B cell (primary cell): ENCODE measurements at regions not wholly inside any gene's neighbourhood (a gene's known extent, or its start where the extent isn't known, plus 50 kb on each side); places are given as distances from the start of the nearest gene placed in this dataset.

ENCODE experiments used
- ATAC-seq: fragments of 200-7000 bp; cut with Tn5 transposase; one replicate; pipeline ENCODE4 v1.10.0; 2021; ENCODE audit warnings: low read depth, mild to moderate bottlenecking, moderate number of reproducible peaks, moderate library complexity
- CTCF ChIA-PET: fragments of 350-600 bp; sonication (Branson Sonifier 250); formaldehyde crosslinking; loops from one replicate; lab custom pipeline; 2021; ENCODE audit warnings: antibody characterized with exemption, inconsistent platforms; lab: Charles Lee
- POLR2A ChIA-PET: fragments of 350-600 bp; sonication (Branson Sonifier 250); formaldehyde crosslinking; loops from one replicate; lab custom pipeline; 2021; ENCODE audit warnings: antibody characterized with exemption; lab: Charles Lee
- DNase-seq: peaks from one replicate; pipeline ENCODE4 v3.0.0; 2013
- H2AFZ ChIP-seq: 2 replicates; pipeline ENCODE4 v1.6.1; 2012; ENCODE audit warnings: mild to moderate bottlenecking, low read depth, low read length; ENCODE audit not compliant: insufficient read depth, poor library complexity, severe bottlenecking
- H3K27ac ChIP-seq, 2 donors: 1 replicate in 1 of 2; 2 replicates in 1 of 2; pipeline ENCODE4 v1.5.1; 2012 to 2013; ENCODE audit warnings: low read length in 2 of 2, mild to moderate bottlenecking in 2 of 2, moderate library complexity in 1 of 2
- H3K27me3 ChIP-seq, 4 experiments: fragments of 200-600 bp in 1 of 4; sonication (generic) in 1 of 4; replicated peaks in 1 of 4; 1 replicate in 2 of 4; 2 replicates in 2 of 4; pipeline versions ENCODE4 v1.6.1 to v1.7.0; 2013 to 2016; ENCODE audit warnings: low read length in 3 of 4, mild to moderate bottlenecking in 2 of 4, mixed read lengths in 1 of 4, moderate library complexity in 1 of 4; ENCODE audit not compliant: insufficient read depth in 4 of 4, control insufficient read depth in 3 of 4; ENCODE audit errors: control extremely low read depth in 1 of 4
- H3K36me3 ChIP-seq, 2 experiments: replicated peaks in 1 of 2; 1 replicate in 1 of 2; 2 replicates in 1 of 2; pipeline versions ENCODE4 v1.6.1 to v1.7.1; 2013; ENCODE audit warnings: low read length in 1 of 2; ENCODE audit not compliant: insufficient read depth in 2 of 2, control insufficient read depth in 1 of 2; ENCODE audit errors: control extremely low read depth in 1 of 2, extremely low read depth in 1 of 2
- H3K4me1 ChIP-seq, 2 donors: fragments of 200-600 bp in 1 of 2; sonication (generic) in 1 of 2; 1 replicate in 1 of 2; 2 replicates in 1 of 2; pipeline versions ENCODE4 v1.5.1 to v1.6.1; 2013 to 2017; ENCODE audit warnings: low read length in 2 of 2; ENCODE audit not compliant: control insufficient read depth in 2 of 2, insufficient read depth in 2 of 2
- H3K4me2 ChIP-seq: replicated peaks from 2 replicates; pipeline ENCODE3; 2012; ENCODE audit warnings: mild to moderate bottlenecking, low read depth, low read length; ENCODE audit not compliant: poor library complexity, severe bottlenecking
- H3K4me3 ChIP-seq, 5 experiments: fragments of 200-600 bp in 1 of 5; sonication (generic) in 1 of 5; 1 replicate in 3 of 5; 2 replicates in 2 of 5; pipeline versions ENCODE4 v1.5.1 to v1.7.0; 2011 to 2016; ENCODE audit warnings: low read length in 4 of 5, mild to moderate bottlenecking in 4 of 5, low read depth in 2 of 5, control low read depth in 1 of 5, moderate library complexity in 1 of 5; ENCODE audit not compliant: insufficient read depth in 1 of 5; ENCODE audit errors: control extremely low read depth in 1 of 5, extremely low read depth in 1 of 5
- H3K79me2 ChIP-seq: fragments of 200-600 bp; sonication (generic); one replicate; pipeline ENCODE4 v1.6.0; 2016; ENCODE audit warnings: low read length; ENCODE audit not compliant: control insufficient read depth, insufficient read depth
- H3K9ac ChIP-seq: fragments of 200-600 bp; sonication (generic); 2 replicates; pipeline ENCODE4 v1.6.1; 2017; ENCODE audit warnings: mild to moderate bottlenecking, low read length, moderate library complexity
- H3K9me3 ChIP-seq, 3 donors: one replicate each; pipeline versions ENCODE4 v1.6.1 to v1.7.1; 2013; ENCODE audit warnings: low read length in 2 of 3; ENCODE audit not compliant: control insufficient read depth in 2 of 3, insufficient read depth in 1 of 3; ENCODE audit errors: control extremely low read depth in 1 of 3
- H4K20me1 ChIP-seq: 2 replicates; pipeline ENCODE4 v1.6.0; 2012; ENCODE audit warnings: mild to moderate bottlenecking, low read length; ENCODE audit not compliant: insufficient read depth, control insufficient read depth, poor library complexity, severe bottlenecking
- H3K27ac Mint-ChIP-seq: one replicate; pipeline ENCODE4 v1.8.0; 2021; ENCODE audit warnings: mixed read lengths
- H3K27me3 Mint-ChIP-seq: one replicate; pipeline ENCODE4 v1.8.0; 2021; ENCODE audit warnings: mixed read lengths
- H3K4me1 Mint-ChIP-seq: one replicate; pipeline ENCODE4 v1.8.0; 2021; ENCODE audit warnings: mixed read lengths
- H3K4me3 Mint-ChIP-seq: one replicate; pipeline ENCODE4 v1.8.0; 2021; ENCODE audit warnings: mixed read lengths
- H3K9me3 Mint-ChIP-seq: one replicate; pipeline ENCODE4 v1.8.0; 2022; ENCODE audit warnings: mixed read lengths; ENCODE audit not compliant: insufficient read depth
- EZH2 ChIP-seq: IDR thresholded peaks from 2 replicates; pipeline ENCODE4 v1.6.1; 2012; ENCODE audit warnings: borderline replicate concordance, low read depth, mild to moderate bottlenecking, moderate library complexity, low read length; ENCODE audit not compliant: insufficient read depth, poor library complexity, severe bottlenecking
- WGBS: methylation state at CpG from one replicate; pipeline ENCODE4 v1.1.5; 2013; ENCODE audit warnings: missing lambda C conversion rate; ENCODE audit not compliant: insufficient coverage; 5-methylcytosine and 5-hydroxymethylcytosine counted together
- intact Hi-C: fragments of 100-400 bp; cut with micrococcal nuclease; formaldehyde crosslinking; loops from one replicate; pipeline ENCODE4 v1.10.0; 2022
- TF ChIP-seq, protein P1 (sequence below): fragments of 200-600 bp; IDR thresholded peaks from one replicate; pipeline ENCODE4 v1.8.0; 2022; ENCODE audit warnings: antibody characterized with exemption, mild to moderate bottlenecking

DNA sequence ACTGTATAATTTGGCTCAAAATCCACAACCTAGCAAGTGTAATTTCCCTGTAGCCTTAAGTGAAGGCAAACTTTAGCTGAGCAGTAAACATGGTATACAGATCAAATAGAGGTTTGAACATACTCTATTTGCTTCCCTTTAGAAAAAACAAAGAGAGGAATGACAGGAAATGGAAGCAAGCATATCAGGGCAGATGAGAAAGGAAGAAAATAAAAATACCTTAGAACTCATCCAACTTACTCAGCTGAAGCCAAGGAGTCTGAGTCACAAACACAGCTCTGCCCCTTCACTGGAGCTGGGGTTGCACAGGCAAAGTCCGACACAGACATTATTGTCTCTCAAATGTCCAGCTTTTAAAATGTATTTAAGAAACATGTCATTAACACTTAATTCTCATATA is 379.9 kb upstream of the IRAK1BP1 start:
- Mint-ChIP-seq H3K4me1 (no peaks in the 10 kb centered on the region), H3K9me3 (peaks cover 2% of the 10 kb centered on the region), H3K27ac (no peak overlapping the region), H3K4me3 (no peak overlapping the region), H3K27me3 (no peaks in the 10 kb centered on the region)
- H3K79me2 ChIP-seq, result no peaks in the 10 kb centered on the region
- H4K20me1 ChIP-seq, result no peaks in the 10 kb centered on the region
- ATAC-seq, result no peak
- ChIA-PET CTCF (no interaction called here), POLR2A (no interaction called here)
- H3K36me3 ChIP-seq, result no peaks in the 10 kb centered on the region
- no peak overlapping the region for H3K27ac ChIP-seq
- TF ChIP-seq EZH2, result no peak
- TF ChIP-seq, protein P1, sequence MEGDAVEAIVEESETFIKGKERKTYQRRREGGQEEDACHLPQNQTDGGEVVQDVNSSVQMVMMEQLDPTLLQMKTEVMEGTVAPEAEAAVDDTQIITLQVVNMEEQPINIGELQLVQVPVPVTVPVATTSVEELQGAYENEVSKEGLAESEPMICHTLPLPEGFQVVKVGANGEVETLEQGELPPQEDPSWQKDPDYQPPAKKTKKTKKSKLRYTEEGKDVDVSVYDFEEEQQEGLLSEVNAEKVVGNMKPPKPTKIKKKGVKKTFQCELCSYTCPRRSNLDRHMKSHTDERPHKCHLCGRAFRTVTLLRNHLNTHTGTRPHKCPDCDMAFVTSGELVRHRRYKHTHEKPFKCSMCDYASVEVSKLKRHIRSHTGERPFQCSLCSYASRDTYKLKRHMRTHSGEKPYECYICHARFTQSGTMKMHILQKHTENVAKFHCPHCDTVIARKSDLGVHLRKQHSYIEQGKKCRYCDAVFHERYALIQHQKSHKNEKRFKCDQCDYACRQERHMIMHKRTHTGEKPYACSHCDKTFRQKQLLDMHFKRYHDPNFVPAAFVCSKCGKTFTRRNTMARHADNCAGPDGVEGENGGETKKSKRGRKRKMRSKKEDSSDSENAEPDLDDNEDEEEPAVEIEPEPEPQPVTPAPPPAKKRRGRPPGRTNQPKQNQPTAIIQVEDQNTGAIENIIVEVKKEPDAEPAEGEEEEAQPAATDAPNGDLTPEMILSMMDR, result no peak
- no peak overlapping the region for H3K4me2 ChIP-seq
- no peak overlapping the region for H3K9ac ChIP-seq
- WGBS, result no CpG with 5 or more reads among the region's 1 CpG
- H3K4me3 ChIP-seq, result no peak overlapping the region
- H2AFZ ChIP-seq, result no peak overlapping the region
- no peak for DNase-seq
- no peaks in the 10 kb centered on the region for H3K9me3 ChIP-seq
- H3K27me3 ChIP-seq, result no peaks in the 10 kb centered on the region
- no peaks in the 10 kb centered on the region for H3K4me1 ChIP-seq
- intact Hi-C loops, result no loop called here

DNA sequence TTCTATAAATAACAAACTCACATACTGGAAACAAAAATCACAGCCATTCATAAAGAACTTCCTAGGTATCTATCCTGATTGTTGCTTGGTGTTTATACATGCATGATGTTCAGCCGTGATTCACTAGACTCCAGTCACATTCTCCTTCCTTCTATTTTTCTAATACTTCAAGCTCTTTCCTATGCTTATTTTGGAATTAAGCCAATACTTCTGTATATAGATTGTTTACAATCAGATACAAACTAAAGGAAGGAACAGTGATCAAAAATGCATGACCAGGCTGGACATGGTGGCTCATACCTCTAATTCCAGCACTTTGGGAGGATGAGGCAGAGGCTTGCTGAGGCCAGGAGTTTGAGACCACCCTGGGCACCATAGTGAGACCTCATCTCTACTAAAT is 377.5 kb upstream of the IRAK1BP1 start:
- Mint-ChIP-seq H3K4me3 (no peak overlapping the region), H3K9me3 (peaks cover 2% of the 10 kb centered on the region), H3K27ac (no peak overlapping the region), H3K27me3 (no peaks in the 10 kb centered on the region), H3K4me1 (no peaks in the 10 kb centered on the region)
- H3K79me2 ChIP-seq, result no peaks in the 10 kb centered on the region
- DNase-seq (no peak), ATAC-seq (no peak)
- H3K4me3 ChIP-seq, result no peak overlapping the region
- no peak overlapping the region for H3K27ac ChIP-seq
- no peaks in the 10 kb centered on the region for H3K36me3 ChIP-seq
- intact Hi-C loops, result no loop called here
- no peak overlapping the region for H2AFZ ChIP-seq
- H3K9ac ChIP-seq, result no peak overlapping the region
- ChIA-PET POLR2A (no interaction called here), CTCF (no interaction called here)
- H3K9me3 ChIP-seq, result no peaks in the 10 kb centered on the region
- TF ChIP-seq EZH2, result no peak
- TF ChIP-seq, protein P1, result no peak
- no peak overlapping the region for H3K4me2 ChIP-seq
- no peaks in the 10 kb centered on the region for H3K27me3 ChIP-seq
- H4K20me1 ChIP-seq, result no peaks in the 10 kb centered on the region
- H3K4me1 ChIP-seq, result no peaks in the 10 kb centered on the region
- no CpG with 5 or more reads among the region's 1 CpG for WGBS
